Natural killer cell treated with Interleukin-12 subunit alpha and Interleukin-12 subunit beta and Interleukin-15 and Interleukin-18, amount 100 ng/mL, for 72 hours (primary cell): ENCODE measurements at regions not wholly inside any gene's neighbourhood (a gene's known extent, or its start where the extent isn't known, plus 50 kb on each side); places are given as distances from the start of the nearest gene placed in this dataset.
"Not testable (repeated sequence)": the region's sequence is repeated elsewhere in the genome, so short reads cannot be mapped to it uniquely, and the experiment has no call there.

Experiments
- ATAC-seq, 2 donors: fragments of 150-1000 bp; cut with Tn5 transposase in 1 of 2; sonication (Bioruptor Pico), chemical (Tn5 transposase) in 1 of 2; 2 replicates each; pipeline ENCODE4 v1.10.0; 2021
- DNase-seq: peaks from one replicate; pipeline ENCODE4 v3.0.0; 2022; ENCODE audit warnings: low spot score
- H3K27ac Mint-ChIP-seq, 2 donors: 1 replicate in 1 of 2; 2 replicates in 1 of 2; pipeline ENCODE4 v1.8.0; 2022; ENCODE audit warnings: mixed read lengths in 2 of 2, mild to moderate bottlenecking in 1 of 2, moderate library complexity in 1 of 2
- H3K27me3 Mint-ChIP-seq, 2 donors: 1 replicate in 1 of 2; 2 replicates in 1 of 2; pipeline ENCODE4 v1.8.0; 2022; ENCODE audit warnings: mixed read lengths in 2 of 2
- H3K36me3 Mint-ChIP-seq: one replicate; pipeline ENCODE4 v1.8.0; 2022; ENCODE audit warnings: mixed read lengths
- H3K4me1 Mint-ChIP-seq, 2 donors: 1 replicate in 1 of 2; 2 replicates in 1 of 2; pipeline ENCODE4 v1.8.0; 2022; ENCODE audit warnings: low read depth in 2 of 2, mixed read lengths in 2 of 2, mild to moderate bottlenecking in 1 of 2
- H3K4me3 Mint-ChIP-seq: one replicate; pipeline ENCODE4 v1.8.0; 2022; ENCODE audit warnings: mixed read lengths
- H3K9me3 Mint-ChIP-seq: 2 replicates; pipeline ENCODE4 v1.8.0; 2022; ENCODE audit warnings: mixed read lengths

DNA sequence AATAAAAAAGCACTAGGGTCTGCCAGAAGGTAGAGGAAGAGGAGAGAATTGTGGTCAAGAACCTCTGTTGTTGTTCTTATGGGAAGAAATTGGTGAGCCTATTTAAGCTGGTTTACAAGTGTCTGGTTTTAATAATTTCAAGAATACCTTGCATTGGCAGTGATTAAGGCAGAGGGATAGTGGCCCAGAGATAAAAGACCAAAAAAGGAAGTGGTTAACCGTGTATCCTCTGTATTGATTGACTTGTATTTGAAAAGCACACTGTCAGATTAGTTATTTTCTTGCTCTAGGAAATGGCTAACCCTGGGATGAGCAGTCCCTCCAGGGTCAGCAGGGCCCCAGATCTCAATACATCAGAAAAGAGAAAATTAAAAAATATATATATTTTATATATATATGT, 190.1 kb downstream of the SPIN4 start:
- H3K36me3 Mint-ChIP-seq, H3K27me3 Mint-ChIP-seq, H3K27ac Mint-ChIP-seq, H3K9me3 Mint-ChIP-seq, H3K4me1 Mint-ChIP-seq, ATAC-seq, H3K4me3 Mint-ChIP-seq, DNase-seq: not testable (repeated sequence)

DNA sequence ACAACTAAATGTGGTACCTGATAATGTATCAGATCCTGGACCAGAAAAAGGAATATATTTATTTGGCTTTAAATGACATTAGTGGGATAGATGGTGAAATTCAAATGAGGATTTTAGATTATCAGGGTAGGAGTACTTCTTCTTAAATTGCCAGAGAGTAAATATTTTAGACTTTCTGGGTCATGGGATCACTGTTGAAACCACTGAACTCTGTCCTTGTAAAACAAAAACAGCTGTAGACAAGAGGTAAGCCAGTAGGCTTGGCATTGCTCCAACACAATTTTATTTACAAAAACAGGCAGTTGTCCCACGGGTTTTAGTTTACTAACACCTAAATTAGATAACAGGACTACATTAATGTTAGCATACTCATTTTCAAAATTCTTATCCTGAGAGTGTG, 190.8 kb downstream of the SPIN4 start:
- not testable (repeated sequence) for ATAC-seq, H3K4me3 Mint-ChIP-seq, H3K36me3 Mint-ChIP-seq, H3K27ac Mint-ChIP-seq, H3K4me1 Mint-ChIP-seq, H3K9me3 Mint-ChIP-seq, DNase-seq, H3K27me3 Mint-ChIP-seq

DNA sequence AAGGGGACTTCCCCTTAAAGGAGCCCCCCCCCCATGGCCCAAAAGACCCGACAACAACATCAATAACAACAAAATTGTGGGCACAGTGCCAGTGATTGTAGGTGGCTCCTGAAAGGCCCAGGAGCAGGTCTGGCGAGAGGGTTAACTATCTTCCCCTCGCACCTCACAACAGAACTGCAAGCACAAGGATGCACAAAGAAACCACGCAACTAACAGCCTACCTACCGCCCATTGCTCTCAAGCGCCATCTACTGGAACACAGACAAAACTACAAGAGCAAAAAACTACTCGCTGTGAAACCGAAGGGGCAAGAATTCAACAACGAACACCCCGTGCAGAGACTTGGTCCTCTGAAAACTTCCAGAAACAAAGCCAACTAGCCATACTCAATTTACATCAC, 205.6 kb downstream of the SPIN4 start:
- not testable (repeated sequence) for H3K36me3 Mint-ChIP-seq, H3K4me3 Mint-ChIP-seq, H3K9me3 Mint-ChIP-seq, H3K4me1 Mint-ChIP-seq, H3K27me3 Mint-ChIP-seq, H3K27ac Mint-ChIP-seq, DNase-seq, ATAC-seq

DNA sequence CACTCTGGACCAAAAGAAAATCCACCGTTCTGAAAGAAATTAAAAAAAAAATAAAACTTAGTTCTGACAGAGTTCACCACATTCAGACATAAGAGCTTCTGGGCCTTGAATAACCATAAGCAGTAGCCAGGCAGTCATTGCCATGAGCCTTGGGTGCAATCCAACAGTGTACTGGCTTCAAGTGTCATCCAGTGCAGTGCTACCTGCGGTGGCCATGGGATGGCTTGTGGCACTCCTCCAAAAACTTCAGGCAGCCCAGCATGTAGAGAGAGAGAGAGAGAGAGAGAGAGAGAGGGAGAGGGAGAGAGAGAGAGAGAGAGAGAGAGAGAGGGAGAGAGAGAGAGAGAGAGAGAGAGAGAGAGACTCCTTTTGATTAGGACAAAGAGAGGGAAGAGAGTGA, 208.5 kb downstream of the SPIN4 start:
- DNase-seq, H3K27me3 Mint-ChIP-seq, H3K4me3 Mint-ChIP-seq, H3K27ac Mint-ChIP-seq, H3K9me3 Mint-ChIP-seq, ATAC-seq, H3K4me1 Mint-ChIP-seq, H3K36me3 Mint-ChIP-seq: not testable (repeated sequence)

DNA sequence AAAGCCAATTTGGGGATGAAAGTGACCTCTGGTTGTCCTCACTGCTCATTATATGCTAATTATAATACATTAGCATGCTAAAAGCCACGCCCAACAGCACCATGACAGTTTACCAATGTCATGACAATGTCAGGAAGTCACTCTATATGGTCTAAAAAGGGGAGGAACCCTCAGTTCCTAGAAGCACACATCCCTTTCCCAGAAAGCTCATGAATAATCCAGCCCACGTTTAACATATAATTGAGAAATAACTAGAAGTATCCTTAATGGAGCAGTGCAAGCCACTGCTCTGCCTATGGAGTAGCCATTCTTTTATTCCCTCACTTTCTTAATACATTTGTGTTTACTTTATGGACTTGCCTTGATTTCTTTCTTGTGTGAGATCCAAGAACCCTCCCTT, 215.3 kb downstream of the SPIN4 start:
- not testable (repeated sequence) for H3K36me3 Mint-ChIP-seq, H3K4me1 Mint-ChIP-seq, H3K27ac Mint-ChIP-seq, H3K27me3 Mint-ChIP-seq, DNase-seq, H3K9me3 Mint-ChIP-seq, ATAC-seq, H3K4me3 Mint-ChIP-seq

DNA sequence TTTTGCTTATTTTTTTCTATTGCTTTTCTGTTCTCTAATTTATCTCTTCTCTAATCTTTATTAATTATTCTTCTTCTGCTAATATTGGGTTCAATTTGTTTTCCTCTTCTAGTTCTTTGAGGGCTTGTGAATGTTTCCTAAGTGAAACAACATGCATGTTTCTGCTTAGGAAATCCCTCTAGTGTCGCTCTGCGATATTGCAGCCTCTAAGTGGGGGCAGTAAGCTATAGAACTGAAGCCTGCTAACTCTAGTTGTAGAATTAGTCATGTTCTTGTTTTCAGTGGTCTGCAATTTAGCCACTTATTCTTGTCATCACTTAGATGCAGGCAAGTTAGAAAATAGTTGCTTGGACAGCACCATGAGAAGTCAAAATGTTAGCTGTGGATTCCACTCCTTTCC, 222.6 kb downstream of the SPIN4 start:
- no peaks in the 10 kb centered on the region for H3K9me3 Mint-ChIP-seq
- DNase-seq, result no peak
- H3K4me3 Mint-ChIP-seq, result no peak overlapping the region
- no peaks in the 10 kb centered on the region for H3K36me3 Mint-ChIP-seq
- no peaks in the 10 kb centered on the region for H3K4me1 Mint-ChIP-seq
- no peak overlapping the region for H3K27ac Mint-ChIP-seq
- H3K27me3 Mint-ChIP-seq, result peaks cover 0 to 5% of the 10 kb centered on the region in 2 donors
- ATAC-seq, result no peak

DNA sequence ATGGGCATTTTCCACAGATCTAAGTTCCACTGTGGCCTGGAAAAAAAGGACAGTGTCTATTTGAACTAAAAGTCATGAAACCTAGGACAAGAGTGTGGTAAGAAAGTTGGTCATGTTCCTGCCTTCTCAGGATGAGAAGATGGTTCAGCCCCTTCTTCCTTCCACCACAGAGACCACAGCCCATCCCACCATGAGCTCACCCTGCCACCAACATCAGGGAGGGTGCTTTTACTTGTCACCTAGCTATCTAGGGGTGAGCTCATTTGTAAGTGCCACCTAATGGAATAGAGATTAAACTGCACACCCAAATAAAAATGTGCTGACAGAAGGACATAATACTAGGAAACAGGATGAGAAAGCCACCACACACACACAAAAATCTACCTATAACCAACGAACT, 235.9 kb downstream of the SPIN4 start:
- no peaks in the 10 kb centered on the region for H3K9me3 Mint-ChIP-seq
- H3K4me3 Mint-ChIP-seq, result no peak overlapping the region
- H3K36me3 Mint-ChIP-seq, result no peaks in the 10 kb centered on the region
- no peaks in the 10 kb centered on the region for H3K4me1 Mint-ChIP-seq
- DNase-seq (no peak), ATAC-seq (no peak)
- H3K27me3 Mint-ChIP-seq, result peaks cover 0 to 6% of the 10 kb centered on the region in 2 donors
- no peak overlapping the region for H3K27ac Mint-ChIP-seq

DNA sequence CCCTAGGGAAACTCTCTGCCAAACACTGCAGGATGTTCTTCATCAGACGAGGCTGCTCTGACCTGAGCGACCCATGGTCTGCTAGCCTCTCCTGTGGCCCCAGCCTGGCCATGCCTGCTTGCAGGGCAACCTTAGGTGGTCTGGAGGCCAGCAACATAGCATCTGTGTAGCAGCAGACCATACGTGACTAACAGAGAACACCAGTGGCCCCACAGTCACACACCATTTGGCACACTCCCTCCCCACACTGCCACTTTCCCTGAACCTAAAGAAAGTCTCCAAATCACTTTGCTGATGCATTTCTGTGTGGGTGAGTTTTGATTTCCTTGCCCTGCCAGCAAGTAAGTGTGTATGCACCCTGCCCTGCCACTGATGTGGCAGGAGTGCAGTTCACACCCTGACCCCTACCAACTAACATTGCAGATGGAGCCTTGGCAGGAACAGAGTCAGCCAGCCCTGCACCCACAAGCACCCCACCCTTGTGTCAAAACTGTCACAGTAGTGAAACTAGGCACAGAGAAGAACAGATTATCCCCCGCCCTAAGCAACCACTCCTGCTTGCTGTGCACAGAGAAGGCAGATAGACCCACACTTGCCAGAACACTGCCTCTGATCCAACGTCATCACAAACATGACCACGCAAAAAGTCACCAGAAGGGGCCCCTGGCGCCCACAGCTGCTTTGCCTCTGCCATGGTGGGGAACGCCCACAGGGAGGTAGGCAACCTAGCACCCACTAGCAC, 249.1 kb downstream of the SPIN4 start:
- ATAC-seq (no peak), DNase-seq (no peak)
- Mint-ChIP-seq H3K27me3 (peaks cover 0 to 3% of the 10 kb centered on the region in 2 donors), H3K9me3 (peaks cover 3% of the 10 kb centered on the region), H3K4me1 (no peaks in the 10 kb centered on the region), H3K27ac (no peak overlapping the region), H3K36me3 (peaks cover 9% of the 10 kb centered on the region), H3K4me3 (no peak overlapping the region)

DNA sequence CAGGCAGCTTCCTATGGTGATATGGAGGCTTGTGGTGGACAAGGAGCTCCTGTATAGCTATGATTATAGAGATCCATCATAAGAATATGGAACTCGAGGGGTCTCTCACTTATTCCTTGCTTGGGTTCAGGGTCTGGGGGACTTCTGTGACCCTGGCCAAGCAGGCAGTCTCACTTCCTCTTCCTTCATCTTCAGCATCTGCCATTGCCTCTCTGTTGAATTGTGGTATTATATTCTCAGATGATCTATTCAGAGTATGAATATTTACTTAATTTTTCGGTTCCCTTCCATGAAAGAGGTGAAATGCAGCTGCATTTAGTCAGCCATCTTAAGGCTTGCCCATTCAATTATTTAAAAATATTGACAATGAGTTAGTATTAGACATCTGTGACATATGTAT, 292.9 kb downstream of the SPIN4 start:
- no peaks in the 10 kb centered on the region for H3K36me3 Mint-ChIP-seq
- H3K4me3 Mint-ChIP-seq, result no peak overlapping the region
- H3K27me3 Mint-ChIP-seq, result no peaks in the 10 kb centered on the region
- no peak for DNase-seq
- ATAC-seq, result no peak
- no peaks in the 10 kb centered on the region for H3K4me1 Mint-ChIP-seq
- H3K27ac Mint-ChIP-seq, result no peak overlapping the region
- no peaks in the 10 kb centered on the region for H3K9me3 Mint-ChIP-seq

DNA sequence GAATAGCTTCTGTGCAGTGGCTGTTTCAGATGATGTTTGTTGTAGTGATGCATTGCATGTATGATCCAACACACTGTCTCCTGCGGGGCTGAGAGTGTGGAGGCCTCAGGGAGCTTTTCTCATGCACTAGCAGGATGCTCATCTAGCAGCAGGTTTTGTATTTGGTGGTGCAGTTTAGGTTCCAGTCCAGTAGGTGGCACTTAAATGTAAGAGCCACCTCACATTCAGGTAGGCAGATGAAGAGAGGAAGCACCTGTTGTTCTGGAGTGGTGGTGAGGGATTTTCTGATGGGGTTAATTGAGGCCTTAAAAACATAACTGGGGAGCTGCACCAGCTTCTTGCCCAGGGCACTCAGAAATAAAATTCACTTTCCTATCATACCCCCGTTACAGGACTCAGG, 300.9 kb downstream of the SPIN4 start:
- no peak overlapping the region for H3K27ac Mint-ChIP-seq
- ATAC-seq (no peak), DNase-seq (no peak)
- no peak overlapping the region for H3K4me3 Mint-ChIP-seq
- H3K4me1 Mint-ChIP-seq, result no peaks in the 10 kb centered on the region
- no peaks in the 10 kb centered on the region for H3K36me3 Mint-ChIP-seq
- no peaks in the 10 kb centered on the region for H3K9me3 Mint-ChIP-seq
- H3K27me3 Mint-ChIP-seq, result peaks cover 0 to 2% of the 10 kb centered on the region in 2 donors

DNA sequence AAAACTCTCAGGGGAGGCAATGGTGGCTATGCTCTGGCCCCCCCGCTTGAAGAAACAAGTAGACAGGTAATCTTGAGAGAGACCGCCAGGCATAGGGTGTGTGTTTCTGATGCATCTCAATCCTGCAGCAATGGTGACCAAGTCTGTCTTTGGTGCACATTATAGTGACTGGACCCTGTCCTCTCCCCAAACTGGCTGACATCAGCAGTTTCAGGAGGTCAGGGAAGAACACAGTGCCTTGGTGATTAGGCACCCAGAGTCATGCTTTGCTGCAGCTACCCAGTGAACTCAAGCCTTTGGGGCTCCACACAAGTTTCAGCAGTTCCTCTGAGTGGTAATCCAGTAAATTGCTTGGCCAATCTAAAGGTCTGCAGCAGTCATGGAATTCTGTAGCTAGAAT, 318.3 kb downstream of the SPIN4 start:
- Mint-ChIP-seq H3K4me3 (no peak overlapping the region), H3K36me3 (no peaks in the 10 kb centered on the region), H3K27me3 (no peaks in the 10 kb centered on the region), H3K27ac (no peak overlapping the region), H3K4me1 (no peaks in the 10 kb centered on the region), H3K9me3 (no peaks in the 10 kb centered on the region)
- ATAC-seq, result no peak
- no peak for DNase-seq

DNA sequence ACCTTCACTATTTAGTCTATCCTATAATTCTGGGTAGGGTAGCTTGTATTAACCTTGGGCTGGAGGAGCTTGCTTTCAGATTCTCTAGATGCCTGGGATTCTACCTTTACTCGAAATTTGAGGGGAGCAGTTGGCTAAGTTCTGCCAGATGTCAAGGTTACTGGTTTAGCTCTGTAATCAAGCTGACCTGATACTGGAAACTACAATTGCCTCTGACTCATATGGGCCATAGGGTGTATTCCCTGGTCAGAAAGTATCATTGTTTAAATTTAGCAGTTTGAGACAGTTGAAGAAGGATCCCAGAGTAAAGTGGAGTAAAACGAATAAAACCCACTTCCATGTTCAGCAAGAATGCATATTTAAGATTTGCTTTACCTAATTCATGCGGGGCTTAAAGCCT, 337.6 kb downstream of the SPIN4 start:
- DNase-seq (no peak), ATAC-seq (no peak)
- Mint-ChIP-seq H3K36me3 (no peaks in the 10 kb centered on the region), H3K4me3 (no peak overlapping the region), H3K4me1 (no peaks in the 10 kb centered on the region), H3K27me3 (no peaks in the 10 kb centered on the region), H3K27ac (no peak overlapping the region), H3K9me3 (peaks cover 8% of the 10 kb centered on the region)

DNA sequence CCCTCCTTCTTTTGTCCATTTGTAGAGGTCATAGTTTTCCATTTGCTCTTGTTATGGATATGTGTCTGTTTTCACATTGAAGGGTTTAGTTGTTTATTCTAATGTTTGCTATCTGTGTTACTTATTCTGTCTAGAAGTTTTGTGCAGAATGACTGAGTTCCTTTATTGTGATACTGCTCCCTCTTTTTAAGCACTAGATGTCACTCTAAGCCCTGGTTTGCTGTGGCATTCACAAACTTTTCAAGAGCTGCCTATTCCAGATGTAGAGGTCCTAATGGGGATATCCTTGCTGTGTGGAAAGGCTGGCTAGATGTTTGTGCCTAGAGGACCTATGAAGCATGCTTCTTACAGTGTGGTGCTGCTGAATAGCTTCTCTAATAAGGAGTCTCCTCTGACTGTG, 338.6 kb downstream of the SPIN4 start:
- no peaks in the 10 kb centered on the region for H3K27me3 Mint-ChIP-seq
- no peaks in the 10 kb centered on the region for H3K36me3 Mint-ChIP-seq
- no peak overlapping the region for H3K4me3 Mint-ChIP-seq
- peaks cover 8% of the 10 kb centered on the region for H3K9me3 Mint-ChIP-seq
- no peaks in the 10 kb centered on the region for H3K4me1 Mint-ChIP-seq
- no peak for ATAC-seq
- DNase-seq, result no peak
- no peak overlapping the region for H3K27ac Mint-ChIP-seq

DNA sequence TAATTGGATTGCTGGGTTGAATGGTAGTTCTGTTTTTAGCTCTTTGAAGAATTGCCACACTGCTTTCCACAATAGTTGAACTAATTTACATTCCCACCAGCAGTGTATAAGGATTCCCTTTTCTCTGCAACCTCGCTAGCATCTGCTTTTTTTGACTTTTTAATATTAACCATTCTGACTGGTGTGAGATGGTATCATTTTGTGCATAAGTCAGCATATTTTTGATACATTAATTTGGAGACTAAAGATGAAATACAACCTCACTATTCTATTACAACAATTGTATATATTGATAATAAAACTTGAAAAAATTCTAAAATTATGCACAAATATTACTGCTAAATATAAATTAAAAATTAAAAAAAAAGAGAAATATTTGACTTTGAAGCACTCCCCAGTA, 350.9 kb downstream of the SPIN4 start:
- not testable (repeated sequence) for ATAC-seq, H3K4me3 Mint-ChIP-seq, H3K27ac Mint-ChIP-seq, H3K27me3 Mint-ChIP-seq, DNase-seq, H3K36me3 Mint-ChIP-seq, H3K4me1 Mint-ChIP-seq
- peaks cover 10% of the 10 kb centered on the region for H3K9me3 Mint-ChIP-seq
